KBM-7 (cell line): ENCODE measurements at regions not wholly inside any gene's neighbourhood (a gene's known extent, or its start where the extent isn't known, plus 50 kb on each side); places are given as distances from the start of the nearest gene placed in this dataset.
A peak's percentile ranks its signal among the peaks of the same experiment; 100 is the strongest.
"Not testable (repeated sequence)": the region's sequence is repeated elsewhere in the genome, so short reads cannot be mapped to it uniquely, and the experiment has no call there.

Experiments
- DNase-seq: peaks from one replicate; pipeline ENCODE4 v3.0.0-alpha.2; 2015
- in situ Hi-C: fragments of 300-500 bp; cut with MboI; formaldehyde crosslinking; loops from 2 replicates; pipeline ENCODE4 v1.14.3; 2020; ENCODE audit warnings: low sequenced_read_pairs, low pct_unique_long_range_greater_than_20kb, mixed read lengths

GRCh38 chr19:31874313-31874712 is 471.1 kb upstream of the ZNF507 start:
- no peak for DNase-seq
- in situ Hi-C loops, result no loop called here

GRCh38 chr19:31875591-31875990 is 469.8 kb upstream of the ZNF507 start:
- DNase-seq, result no peak
- in situ Hi-C loops, result no loop called here

- in situ Hi-C loops, result no loop called here
- no peak for DNase-seq
Measured at GRCh38 chr19:31880283-31880682, 465.1 kb upstream of the ZNF507 start.

- DNase-seq, result no peak
- in situ Hi-C loops, result no loop called here
Measured at GRCh38 chr19:31881988-31882387, 463.4 kb upstream of the ZNF507 start.

- no peak for DNase-seq
- in situ Hi-C loops, result no loop called here
Measured at GRCh38 chr19:31882709-31883108, 462.7 kb upstream of the ZNF507 start.

GRCh38 chr19:31883296-31883990 is 462.0 kb upstream of the ZNF507 start:
- in situ Hi-C loops, result no loop called here
- DNase-seq, result no peak

GRCh38 chr19:31885280-31885853 is 460.0 kb upstream of the ZNF507 start:
- in situ Hi-C loops, result no loop called here
- DNase-seq, result no peak

- no peak for DNase-seq
- in situ Hi-C loops, result no loop called here
Measured at GRCh38 chr19:31890230-31890629, 455.2 kb upstream of the ZNF507 start.

- in situ Hi-C loops, result no loop called here
- DNase-seq, result no peak
Measured at GRCh38 chr19:31892060-31892459, 453.4 kb upstream of the ZNF507 start.

- in situ Hi-C loops, result not testable (repeated sequence)
Measured at GRCh38 chr19:31893491-31893890, 451.9 kb upstream of the ZNF507 start.

GRCh38 chr19:31894451-31894850 is 451.0 kb upstream of the ZNF507 start:
- in situ Hi-C loops, result no loop called here
- no peak for DNase-seq

More at GRCh38 chr19:31893491-31893890, 451.9 kb upstream of the ZNF507 start:
- not testable (repeated sequence) for DNase-seq

GRCh38 chr19:31897292-31897691 is 448.1 kb upstream of the ZNF507 start:
- in situ Hi-C loops, result no loop called here

GRCh38 chr19:31900991-31901390 is 444.4 kb upstream of the ZNF507 start:
- in situ Hi-C loops, result no loop called here
- no peak for DNase-seq

More at GRCh38 chr19:31897292-31897691, 448.1 kb upstream of the ZNF507 start:
- no peak for DNase-seq

GRCh38 chr19:31902821-31903220 is 442.6 kb upstream of the ZNF507 start:
- in situ Hi-C loops, result no loop called here

GRCh38 chr19:31903979-31904378 is 441.4 kb upstream of the ZNF507 start:
- in situ Hi-C loops, result no loop called here
- no peak for DNase-seq

More at GRCh38 chr19:31902821-31903220, 442.6 kb upstream of the ZNF507 start:
- no peak for DNase-seq

- in situ Hi-C loops, result no loop called here
- peak; percentile 3 for DNase-seq
Measured at GRCh38 chr19:31906111-31906871, 439.1 kb upstream of the ZNF507 start.

GRCh38 chr19:31907661-31908060 is 437.7 kb upstream of the ZNF507 start:
- DNase-seq, result no peak
- in situ Hi-C loops, result no loop called here

- in situ Hi-C loops, result no loop called here
- DNase-seq, result no peak
Measured at GRCh38 chr19:31908080-31908479, 437.3 kb upstream of the ZNF507 start.

GRCh38 chr19:31908496-31909225 is 436.7 kb upstream of the ZNF507 start:
- in situ Hi-C loops, result no loop called here
- DNase-seq, result no peak

- in situ Hi-C loops, result no loop called here
- no peak for DNase-seq
Measured at GRCh38 chr19:31910224-31910623, 435.2 kb upstream of the ZNF507 start.
